H1 (cell line): ENCODE measurements at regions not wholly inside any gene's neighbourhood (a gene's known extent, or its start where the extent isn't known, plus 50 kb on each side); places are given as distances from the start of the nearest gene placed in this dataset.

Experiments used
- CHD1 ChIP-seq: IDR thresholded peaks from 2 replicates; pipeline ENCODE4 v1.6.1; 2012; ENCODE audit warnings: low read depth, low read length, improper control_type of control experiment
- RXRA ChIP-seq: IDR thresholded peaks from 2 replicates; pipeline ENCODE4 v1.6.1; 2011; ENCODE audit warnings: low read depth, mild to moderate bottlenecking, low read length, moderate library complexity; ENCODE audit not compliant: insufficient read depth
- SIN3A ChIP-seq, 2 experiments: IDR thresholded peaks in 1 of 2; conservative IDR thresholded peaks in 1 of 2; 2 replicates each; pipeline ENCODE4 v1.6.1; 2011 to 2012; ENCODE audit warnings: low read length in 2 of 2, improper control_type of control experiment in 1 of 2, low read depth in 1 of 2, mild to moderate bottlenecking in 1 of 2

DNA sequence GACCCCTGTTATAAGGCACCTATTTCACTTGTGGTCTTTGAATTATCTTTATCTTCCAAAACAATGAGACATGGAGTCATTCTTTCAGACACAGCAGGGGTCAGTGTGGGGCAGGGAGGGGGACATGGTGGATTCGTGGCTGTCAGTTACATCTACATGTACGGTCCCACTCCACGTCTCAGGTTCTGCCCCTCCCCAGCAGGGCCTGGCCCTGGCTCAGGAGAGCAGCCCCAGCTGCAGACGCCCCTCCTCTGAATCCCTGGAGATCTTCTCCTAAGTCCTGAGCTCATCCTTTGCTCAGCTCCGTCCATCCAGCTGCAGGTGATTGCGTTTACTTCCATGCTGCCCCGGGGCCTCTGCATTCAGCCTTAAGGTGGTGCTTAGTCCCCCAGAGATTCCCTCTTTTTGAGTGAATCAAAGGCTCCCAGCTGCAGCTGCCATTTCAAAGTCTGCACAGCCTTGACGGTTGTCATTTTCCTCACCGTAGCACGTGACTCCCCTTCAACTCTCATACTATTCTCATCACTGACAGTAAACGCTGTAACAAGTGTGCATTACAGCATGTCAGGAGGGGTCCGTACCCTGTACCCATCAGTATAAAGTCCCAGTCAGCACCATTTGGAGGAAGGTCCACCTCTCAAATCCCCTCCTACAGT, 113.4 kb upstream of the TCERG1L start (continued):
- TF ChIP-seq RXRA (no peak), SIN3A (conservative IDR thresholded peaks at IDR 0.05 in 1 of 2, IDR thresholded peaks at IDR 0.05 in 1 of 2; ENCODE audit: low read depth in 1 of 2, low read length in 2 of 2) (no peak), CHD1 (no peak)
- TF ChIP-seq, all 59 proteins: peak for 0
